ENCODE measurements at regions not wholly inside any gene's neighbourhood (a gene's known extent, or its start where the extent isn't known, plus 50 kb on each side); places are given as distances from the start of the nearest gene placed in this dataset.

DNA sequence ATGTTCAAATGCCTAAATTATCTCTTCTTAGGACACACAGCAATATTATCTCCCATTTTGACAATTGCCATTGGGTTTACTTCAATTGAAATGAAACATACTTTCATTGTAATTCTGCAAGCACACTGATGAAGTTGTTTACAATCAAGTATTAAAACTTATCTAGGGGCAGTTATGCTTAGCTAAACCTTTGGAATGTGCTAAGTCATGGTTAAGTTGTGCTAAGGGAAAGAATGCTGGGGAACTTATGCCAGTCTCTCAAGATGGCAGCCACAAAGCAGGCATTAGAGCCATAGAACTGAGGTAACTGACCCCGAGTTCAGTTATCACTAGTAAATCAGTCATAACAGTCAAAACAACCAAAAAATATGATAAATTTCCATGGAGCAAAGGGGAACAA is 59.1 kb upstream of the NT5E start:
- H2BK120ac ChIP-seq (ENCODE audit: low read depth, low read length, poor library complexity, severe bottlenecking) = no peak overlapping the region
- H3K4ac ChIP-seq (ENCODE audit: low read depth, low read length) = no peak overlapping the region
- no peak overlapping the region for H3K23ac ChIP-seq (ENCODE audit: insufficient read length, low read depth, low read length)
- no peak overlapping the region for H3T11ph ChIP-seq (ENCODE audit: low read length)
- Mint-ChIP-seq H3K4me1 (0 out of 4 replicates have a peak, but pooled peaks cover 0 to 2% of the 10 kb centered on the region in 2 experiments), H3K4me3 (no peak overlapping the region), H3K27ac (no peak overlapping the region), H3K36me3 (ENCODE audit: insufficient read depth in 1 of 3, low read depth in 3 of 3) (no peaks in the 10 kb centered on the region), H3K27me3 (ENCODE audit: low read depth) (no peaks in the 10 kb centered on the region), H3K9me3 (no peaks in the 10 kb centered on the region)
- no peak overlapping the region for H2BK5ac ChIP-seq (ENCODE audit: insufficient read length, low read length)
- H3K27me3 ChIP-seq (ENCODE audit: insufficient read depth, low read length) = no peaks in the 10 kb centered on the region
- no peaks in the 10 kb centered on the region for H4K20me1 ChIP-seq (ENCODE audit: control insufficient read depth, insufficient read depth, insufficient read length)
- DNase-seq = no peak
- no peaks in the 10 kb centered on the region for H3K79me2 ChIP-seq (ENCODE audit: insufficient read depth, low read length)
- H3K23me2 ChIP-seq (ENCODE audit: insufficient read length, low read depth, low read length, poor library complexity, severe bottlenecking) = no peaks in the 10 kb centered on the region
- no peak overlapping the region for H2BK12ac ChIP-seq (ENCODE audit: insufficient read length, low read depth, low read length)
- H3K27ac ChIP-seq (ENCODE audit: insufficient read length, low read depth, low read length) = no peak overlapping the region
- no CpG with 5 or more reads among the region's 1 CpG for WGBS (ENCODE audit: extremely low coverage, insufficient read length, low lambda C conversion rate)
- H3K79me1 ChIP-seq (ENCODE audit: insufficient read depth, low read depth, low read length, poor library complexity, severe bottlenecking) = no peaks in the 10 kb centered on the region
- H2BK20ac ChIP-seq (ENCODE audit: low read depth, low read length, poor library complexity, severe bottlenecking) = no peak overlapping the region
- no peak overlapping the region for H2AFZ ChIP-seq (ENCODE audit: low read length)
- no peak overlapping the region for H2BK15ac ChIP-seq (ENCODE audit: low read depth, low read length)
- H3K18ac ChIP-seq (ENCODE audit: insufficient read length, low read depth, low read length) = no peak overlapping the region
- no peaks in the 10 kb centered on the region for H3K9me3 ChIP-seq (ENCODE audit: control insufficient read depth, low read depth, low read length)
- no peak overlapping the region for H3K14ac ChIP-seq (ENCODE audit: insufficient read depth, low read length)
- no peak overlapping the region for H2AK5ac ChIP-seq (ENCODE audit: insufficient read length, low read length)
- TF ChIP-seq, protein P1, sequence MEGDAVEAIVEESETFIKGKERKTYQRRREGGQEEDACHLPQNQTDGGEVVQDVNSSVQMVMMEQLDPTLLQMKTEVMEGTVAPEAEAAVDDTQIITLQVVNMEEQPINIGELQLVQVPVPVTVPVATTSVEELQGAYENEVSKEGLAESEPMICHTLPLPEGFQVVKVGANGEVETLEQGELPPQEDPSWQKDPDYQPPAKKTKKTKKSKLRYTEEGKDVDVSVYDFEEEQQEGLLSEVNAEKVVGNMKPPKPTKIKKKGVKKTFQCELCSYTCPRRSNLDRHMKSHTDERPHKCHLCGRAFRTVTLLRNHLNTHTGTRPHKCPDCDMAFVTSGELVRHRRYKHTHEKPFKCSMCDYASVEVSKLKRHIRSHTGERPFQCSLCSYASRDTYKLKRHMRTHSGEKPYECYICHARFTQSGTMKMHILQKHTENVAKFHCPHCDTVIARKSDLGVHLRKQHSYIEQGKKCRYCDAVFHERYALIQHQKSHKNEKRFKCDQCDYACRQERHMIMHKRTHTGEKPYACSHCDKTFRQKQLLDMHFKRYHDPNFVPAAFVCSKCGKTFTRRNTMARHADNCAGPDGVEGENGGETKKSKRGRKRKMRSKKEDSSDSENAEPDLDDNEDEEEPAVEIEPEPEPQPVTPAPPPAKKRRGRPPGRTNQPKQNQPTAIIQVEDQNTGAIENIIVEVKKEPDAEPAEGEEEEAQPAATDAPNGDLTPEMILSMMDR (conservative IDR thresholded peaks at IDR 0.05) = no peak
- H4K91ac ChIP-seq (ENCODE audit: insufficient read length, low read depth, low read length) = no peak overlapping the region
- no peak overlapping the region for H3K4me2 ChIP-seq (ENCODE audit: insufficient read depth, insufficient read length, low read length)
- no peak overlapping the region for H3K56ac ChIP-seq (ENCODE audit: insufficient read length, low read depth, low read length)
- no peak overlapping the region for H3K9ac ChIP-seq (ENCODE audit: extremely low read depth, insufficient read length, low read length)
- H4K5ac ChIP-seq (ENCODE audit: insufficient read length, low read depth, low read length) = no peak overlapping the region
- H3K4me1 ChIP-seq (ENCODE audit: insufficient read depth, low read length) = no peaks in the 10 kb centered on the region
- H4K8ac ChIP-seq (replicated peaks; ENCODE audit: insufficient read length, low read depth, low read length) = no peak overlapping the region

Data from H9 (cell line).